OCI-LY1 (cell line): ENCODE measurements at regions not wholly inside any gene's neighbourhood (a gene's known extent, or its start where the extent isn't known, plus 50 kb on each side); places are given as distances from the start of the nearest gene placed in this dataset.

ENCODE experiments used
- H2AFZ ChIP-seq: fragments of 200-600 bp; sonication (generic), shearing (Covaris generic); 2 replicates; pipeline ENCODE4 v1.6.0; 2014; ENCODE audit warnings: antibody characterized with exemption, mild to moderate bottlenecking, low read length
- H3F3A ChIP-seq: fragments of 200-600 bp; sonication (generic), shearing (Covaris generic); 2 replicates; pipeline ENCODE4 v1.6.0; 2014; ENCODE audit warnings: mild to moderate bottlenecking, antibody characterized with exemption, low read length, moderate library complexity; ENCODE audit not compliant: insufficient read depth
- H3K27ac ChIP-seq: fragments of 200-600 bp; sonication (generic); 2 replicates; pipeline ENCODE4 v1.5.1; 2014; ENCODE audit warnings: low read length, mixed run types, mild to moderate bottlenecking, low read depth; ENCODE audit not compliant: poor library complexity, severe bottlenecking
- H3K27me3 ChIP-seq: fragments of 200-600 bp; sonication (generic); 2 replicates; pipeline ENCODE4 v1.6.0; 2014; ENCODE audit warnings: antibody characterized with exemption, mild to moderate bottlenecking, low read length, moderate library complexity; ENCODE audit not compliant: insufficient read depth
- H3K36me3 ChIP-seq: fragments of 200-600 bp; sonication (generic); 2 replicates; pipeline ENCODE4 v1.6.1; 2014; ENCODE audit warnings: mild to moderate bottlenecking, antibody characterized with exemption, low read length, moderate library complexity, mixed read lengths; ENCODE audit not compliant: insufficient read depth
- H3K4me1 ChIP-seq: fragments of 200-600 bp; sonication (generic); 2 replicates; pipeline ENCODE4 v1.5.1; 2014; ENCODE audit warnings: mild to moderate bottlenecking, low read length, moderate library complexity; ENCODE audit not compliant: insufficient read depth, severe bottlenecking
- H3K4me2 ChIP-seq: fragments of 200-600 bp; sonication (generic), shearing (Covaris generic); 2 replicates; pipeline ENCODE4 v1.6.1; 2014; ENCODE audit warnings: low read length
- H3K4me3 ChIP-seq: fragments of 200-600 bp; sonication (generic); 2 replicates; pipeline ENCODE4 v1.5.1; 2014; ENCODE audit warnings: low read length, low read depth, mild to moderate bottlenecking, mixed read lengths; ENCODE audit not compliant: poor library complexity, severe bottlenecking
- H3K79me2 ChIP-seq: fragments of 200-600 bp; shearing (Covaris generic); 2 replicates; pipeline ENCODE4 v1.6.1; 2016; ENCODE audit warnings: mixed run types, low read length, mixed read lengths; ENCODE audit not compliant: insufficient read depth
- H3K9ac ChIP-seq: fragments of 200-600 bp; sonication (generic), shearing (Covaris generic); 2 replicates; pipeline ENCODE4 v1.6.1; 2014; ENCODE audit warnings: mild to moderate bottlenecking, low read length, mixed read lengths
- H3K9me2 ChIP-seq: fragments of 200-600 bp; sonication (generic), shearing (Covaris generic); 2 replicates; pipeline ENCODE4 v1.6.1; 2014; ENCODE audit warnings: low read depth, mild to moderate bottlenecking, low read length, mixed read lengths
- H3K9me3 ChIP-seq: fragments of 200-600 bp; shearing (Covaris generic); 2 replicates; pipeline ENCODE4 v1.6.1; 2014; ENCODE audit warnings: low read length, mixed read lengths
- H4K20me1 ChIP-seq: fragments of 200-600 bp; sonication (generic), shearing (Covaris generic); 2 replicates; pipeline ENCODE4 v1.6.0; 2016; ENCODE audit warnings: mild to moderate bottlenecking, low read length; ENCODE audit not compliant: insufficient read depth
- EZH2 ChIP-seq: fragments of 200-600 bp; sonication (generic), shearing (Covaris generic); IDR thresholded peaks from 2 replicates; pipeline ENCODE4 v1.8.0; 2017; ENCODE audit warnings: borderline replicate concordance, mixed run types, mild to moderate bottlenecking, antibody characterized with exemption, low read length, moderate library complexity, mixed read lengths
- TF ChIP-seq, protein P1 (sequence below): fragments of 200-600 bp; sonication (generic), shearing (Covaris generic); IDR thresholded peaks from 2 replicates; pipeline ENCODE4 v1.5.1; 2017; ENCODE audit warnings: mild to moderate bottlenecking, antibody characterized with exemption, low read length, moderate library complexity, mixed read lengths

DNA sequence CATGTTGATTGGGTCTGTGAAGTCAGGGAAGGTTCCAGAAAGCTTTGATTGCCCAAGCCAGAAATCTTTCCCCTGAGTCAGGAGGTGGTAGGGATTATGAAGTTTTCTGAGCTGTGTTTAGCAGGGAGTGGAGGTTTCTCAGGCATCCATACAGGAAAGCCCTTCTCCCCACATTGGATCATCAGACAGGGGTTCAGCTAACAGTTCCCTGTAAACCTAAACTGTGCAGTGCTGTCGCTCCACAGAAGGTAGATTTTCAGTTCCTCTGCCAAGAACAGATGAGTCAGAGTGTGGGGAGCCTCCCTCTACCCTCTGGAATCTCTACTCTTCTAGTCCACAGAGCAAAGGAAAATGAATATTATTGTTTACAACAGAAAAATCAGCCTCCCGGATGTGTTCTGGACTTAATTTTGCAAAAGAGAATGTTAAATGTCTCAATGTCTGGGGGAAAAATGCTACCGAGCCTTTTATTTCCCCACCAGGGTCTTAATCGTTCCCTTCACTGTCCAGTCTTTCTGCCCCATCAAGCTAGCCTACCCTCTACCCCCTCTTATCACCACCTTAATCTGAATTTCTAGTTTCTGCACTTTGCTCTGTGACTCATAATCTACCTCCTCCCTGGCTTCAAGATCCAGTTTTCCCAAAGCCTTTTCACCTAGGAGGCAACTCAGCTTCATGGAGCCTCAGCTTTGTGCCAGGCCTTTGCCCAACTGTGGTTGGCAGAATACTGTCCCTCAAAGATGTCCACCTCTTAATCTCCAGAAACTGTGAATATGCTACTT, 355.6 kb downstream of the PRDM2 start:
- TF ChIP-seq EZH2, result no peak
- TF ChIP-seq, protein P1, sequence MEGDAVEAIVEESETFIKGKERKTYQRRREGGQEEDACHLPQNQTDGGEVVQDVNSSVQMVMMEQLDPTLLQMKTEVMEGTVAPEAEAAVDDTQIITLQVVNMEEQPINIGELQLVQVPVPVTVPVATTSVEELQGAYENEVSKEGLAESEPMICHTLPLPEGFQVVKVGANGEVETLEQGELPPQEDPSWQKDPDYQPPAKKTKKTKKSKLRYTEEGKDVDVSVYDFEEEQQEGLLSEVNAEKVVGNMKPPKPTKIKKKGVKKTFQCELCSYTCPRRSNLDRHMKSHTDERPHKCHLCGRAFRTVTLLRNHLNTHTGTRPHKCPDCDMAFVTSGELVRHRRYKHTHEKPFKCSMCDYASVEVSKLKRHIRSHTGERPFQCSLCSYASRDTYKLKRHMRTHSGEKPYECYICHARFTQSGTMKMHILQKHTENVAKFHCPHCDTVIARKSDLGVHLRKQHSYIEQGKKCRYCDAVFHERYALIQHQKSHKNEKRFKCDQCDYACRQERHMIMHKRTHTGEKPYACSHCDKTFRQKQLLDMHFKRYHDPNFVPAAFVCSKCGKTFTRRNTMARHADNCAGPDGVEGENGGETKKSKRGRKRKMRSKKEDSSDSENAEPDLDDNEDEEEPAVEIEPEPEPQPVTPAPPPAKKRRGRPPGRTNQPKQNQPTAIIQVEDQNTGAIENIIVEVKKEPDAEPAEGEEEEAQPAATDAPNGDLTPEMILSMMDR, result no peak
- Histone ChIP-seq H3K4me3 (no peak overlapping the region), H2AFZ (no peak overlapping the region), H4K20me1 (no peaks in the 10 kb centered on the region), H3K79me2 (no peaks in the 10 kb centered on the region), H3K27ac (no peak overlapping the region), H3K9ac (no peak overlapping the region), H3K36me3 (no peaks in the 10 kb centered on the region), H3F3A (no peaks in the 10 kb centered on the region), H3K27me3 (no peaks in the 10 kb centered on the region), H3K9me2 (no peaks in the 10 kb centered on the region), H3K4me2 (no peak overlapping the region), H3K9me3 (no peaks in the 10 kb centered on the region), H3K4me1 (no peaks in the 10 kb centered on the region)

DNA sequence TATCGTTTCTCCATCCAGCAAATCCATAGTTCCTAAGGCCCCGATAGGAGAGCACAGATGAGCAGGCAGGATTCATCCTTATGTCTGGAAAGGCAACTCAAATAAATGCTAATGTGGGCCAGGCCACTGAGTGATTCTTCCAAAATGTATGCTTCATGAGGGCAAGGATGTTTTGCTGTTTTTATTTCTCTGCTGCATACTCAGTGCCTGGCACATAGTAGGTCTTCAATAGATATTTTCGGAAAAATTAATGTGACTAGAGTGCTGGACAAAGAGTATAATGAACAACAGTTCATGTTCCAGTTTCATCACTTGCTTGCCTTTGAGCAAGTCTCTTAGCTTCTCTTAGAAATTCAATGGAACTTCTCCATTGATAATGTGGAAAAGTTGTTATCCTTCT, 357.7 kb downstream of the PRDM2 start:
- Histone ChIP-seq H3K36me3 (no peaks in the 10 kb centered on the region), H3K9me2 (no peaks in the 10 kb centered on the region), H3K27me3 (no peaks in the 10 kb centered on the region), H3K4me1 (no peaks in the 10 kb centered on the region), H3K79me2 (no peaks in the 10 kb centered on the region), H3K4me3 (no peak overlapping the region), H3K9ac (no peak overlapping the region), H4K20me1 (no peaks in the 10 kb centered on the region), H2AFZ (no peak overlapping the region), H3K4me2 (no peak overlapping the region), H3K9me3 (no peaks in the 10 kb centered on the region), H3K27ac (no peak overlapping the region), H3F3A (no peaks in the 10 kb centered on the region)
- TF ChIP-seq, protein P1, result no peak
- no peak for TF ChIP-seq EZH2

DNA sequence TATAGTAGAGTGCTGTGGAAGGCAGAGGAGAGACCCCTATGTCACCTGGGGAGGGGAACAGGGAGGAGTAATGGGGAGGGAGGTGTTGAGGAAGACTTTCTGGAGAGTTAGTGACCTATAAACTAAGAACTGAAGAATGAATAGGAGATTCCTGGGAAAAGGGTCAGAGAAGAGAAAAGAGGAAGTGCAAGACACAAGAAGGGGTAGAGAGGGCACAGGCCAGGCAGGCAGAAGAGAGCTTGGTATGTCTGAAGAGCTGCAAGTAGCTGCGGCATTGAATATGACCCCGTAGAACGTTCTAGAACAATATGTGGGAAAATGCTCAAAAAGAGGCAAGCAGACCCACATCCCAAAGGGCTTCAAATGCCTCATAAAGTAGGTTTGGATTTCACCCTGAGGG, 361.2 kb downstream of the PRDM2 start:
- TF ChIP-seq, protein P1, result no peak
- TF ChIP-seq EZH2, result no peak
- Histone ChIP-seq H3K9ac (no peak overlapping the region), H3K79me2 (no peaks in the 10 kb centered on the region), H3F3A (no peaks in the 10 kb centered on the region), H3K4me1 (no peaks in the 10 kb centered on the region), H3K36me3 (no peaks in the 10 kb centered on the region), H2AFZ (no peak overlapping the region), H3K27ac (no peak overlapping the region), H3K9me2 (no peaks in the 10 kb centered on the region), H3K27me3 (no peaks in the 10 kb centered on the region), H3K4me3 (no peak overlapping the region), H3K4me2 (no peak overlapping the region), H4K20me1 (no peaks in the 10 kb centered on the region), H3K9me3 (no peaks in the 10 kb centered on the region)
